Uterus (tissue), 3 donors: ENCODE measurements at regions not wholly inside any gene's neighbourhood (a gene's known extent, or its start where the extent isn't known, plus 50 kb on each side); places are given as distances from the start of the nearest gene placed in this dataset.

Source experiments
- DNase-seq, 2 donors: peaks; one replicate each; pipeline ENCODE4 v3.0.0-alpha.2; 2019 to 2020
- H3K27ac ChIP-seq, 2 donors: fragments of 200-600 bp; sonication (generic); 1 replicate in 1 of 2; 2 replicates in 1 of 2; pipeline ENCODE4 v1.5.1; 2016 to 2018
- H3K27me3 ChIP-seq, 2 donors: fragments of 200-600 bp; sonication (generic); one replicate each; pipeline ENCODE4 v1.5.1; 2018 to 2019; ENCODE audit warnings: control low read depth in 1 of 2
- H3K36me3 ChIP-seq, 2 donors: fragments of 200-600 bp; sonication (generic); one replicate each; pipeline ENCODE4 v1.5.1; 2019; ENCODE audit warnings: control low read depth in 1 of 2
- H3K4me1 ChIP-seq, 2 donors: fragments of 200-600 bp; sonication (generic); one replicate each; pipeline ENCODE4 v1.5.1; 2018 to 2019; ENCODE audit warnings: control low read depth in 1 of 2
- H3K4me3 ChIP-seq, 2 donors: fragments of 200-600 bp; sonication (generic); 1 replicate in 1 of 2; 2 replicates in 1 of 2; pipeline ENCODE4 v1.5.1; 2018 to 2019; ENCODE audit warnings: mild to moderate bottlenecking in 1 of 2
- H3K9me3 ChIP-seq, 2 donors: fragments of 200-600 bp; sonication (generic); one replicate each; pipeline ENCODE4 v1.5.1; 2019; ENCODE audit warnings: control low read depth in 1 of 2
- CTCF ChIP-seq, 4 experiments: fragments of 200-600 bp in 2 of 4; fragments of 450-650 bp in 2 of 4; sonication (generic) in 2 of 4; IDR thresholded peaks; one replicate each; pipeline ENCODE4 v1.5.1; 2016 to 2019; ENCODE audit warnings: antibody characterized with exemption in 4 of 4, mild to moderate bottlenecking in 2 of 4, moderate library complexity in 1 of 4
- POLR2A ChIP-seq, 2 donors: fragments of 450-650 bp; IDR thresholded peaks; one replicate each; pipeline ENCODE4 v1.6.1; 2016; ENCODE audit warnings: antibody characterized with exemption in 2 of 2, mild to moderate bottlenecking in 1 of 2, moderate library complexity in 1 of 2
- intact Hi-C: fragments of 100-400 bp; cut with DNase I; formaldehyde crosslinking; loops from one replicate; pipeline ENCODE4 v1.15.1; 2023; ENCODE audit warnings: low total_unique reads
- donor health status: DM: yes; HTN: yes; CAD: no.

- no peaks in the 10 kb centered on the region for H3K36me3 ChIP-seq
- no peak overlapping the region for H3K4me3 ChIP-seq
- H3K27me3 ChIP-seq: no peaks in the 10 kb centered on the region
- H3K9me3 ChIP-seq: no peaks in the 10 kb centered on the region
- TF ChIP-seq CTCF (IDR thresholded peaks at IDR 0.05) (no peak), POLR2A (IDR thresholded peaks at IDR 0.05) (no peak)
- no peak for DNase-seq
- H3K4me1 ChIP-seq: no peaks in the 10 kb centered on the region
- intact Hi-C loops: no loop called here
- H3K27ac ChIP-seq: no peak overlapping the region
These were observed 83.4 kb upstream of the INPP4B start for GRCh38 chr4:142929526-142929925.

- Histone ChIP-seq H3K27ac (no peak overlapping the region), H3K9me3 (no peaks in the 10 kb centered on the region), H3K36me3 (no peaks in the 10 kb centered on the region), H3K4me1 (no peaks in the 10 kb centered on the region), H3K4me3 (no peak overlapping the region), H3K27me3 (no peaks in the 10 kb centered on the region)
- no peak for TF ChIP-seq CTCF (IDR thresholded peaks at IDR 0.05)
- TF ChIP-seq POLR2A (IDR thresholded peaks at IDR 0.05): no peak
- intact Hi-C loops: no loop called here
- no peak for DNase-seq
These were observed 87.1 kb upstream of the INPP4B start for GRCh38 chr4:142933207-142933606.

- H3K4me1 ChIP-seq: no peaks in the 10 kb centered on the region
- no peak for DNase-seq
- TF ChIP-seq CTCF (IDR thresholded peaks at IDR 0.05) (no peak), POLR2A (IDR thresholded peaks at IDR 0.05) (no peak)
- no peaks in the 10 kb centered on the region for H3K27me3 ChIP-seq
- H3K4me3 ChIP-seq: no peak overlapping the region
- no peak overlapping the region for H3K27ac ChIP-seq
- intact Hi-C loops: no loop called here
- H3K36me3 ChIP-seq: no peaks in the 10 kb centered on the region
- H3K9me3 ChIP-seq: no peaks in the 10 kb centered on the region
These were observed 94.6 kb upstream of the INPP4B start for GRCh38 chr4:142940425-142941330.

- DNase-seq: no peak
- Histone ChIP-seq H3K36me3 (no peaks in the 10 kb centered on the region), H3K27ac (no peak overlapping the region), H3K27me3 (no peaks in the 10 kb centered on the region), H3K4me1 (no peaks in the 10 kb centered on the region), H3K4me3 (no peak overlapping the region), H3K9me3 (peaks cover 0 to 7% of the 10 kb centered on the region in 2 donors)
- TF ChIP-seq CTCF (IDR thresholded peaks at IDR 0.05) (no peak), POLR2A (IDR thresholded peaks at IDR 0.05) (no peak)
- intact Hi-C loops: no loop called here
These were observed 98.5 kb upstream of the INPP4B start for GRCh38 chr4:142944565-142944964.

- Histone ChIP-seq H3K4me1 (no peaks in the 10 kb centered on the region), H3K27ac (no peak overlapping the region), H3K4me3 (no peak overlapping the region), H3K9me3 (no peaks in the 10 kb centered on the region), H3K27me3 (no peaks in the 10 kb centered on the region), H3K36me3 (no peaks in the 10 kb centered on the region)
- intact Hi-C loops: no loop called here
- no peak for TF ChIP-seq CTCF (IDR thresholded peaks at IDR 0.05)
- no peak for TF ChIP-seq POLR2A (IDR thresholded peaks at IDR 0.05)
- DNase-seq: no peak
These were observed 106.9 kb upstream of the INPP4B start for GRCh38 chr4:142952821-142953580.
